BE2C (cell line): ENCODE measurements at regions not wholly inside any gene's neighbourhood (a gene's known extent, or its start where the extent isn't known, plus 50 kb on each side); places are given as distances from the start of the nearest gene placed in this dataset.

Experiments used
- DNase-seq: peaks from one replicate; pipeline ENCODE4 v3.0.0-alpha.2; 2020
- H3K27me3 ChIP-seq: fragments of 250-450 bp; sonication (Bioruptor Pico); 2 replicates; pipeline ENCODE4 v1.5.1; 2020; ENCODE audit warnings: mild to moderate bottlenecking
- H3K36me3 ChIP-seq: fragments of 250-450 bp; sonication (Bioruptor Pico); 2 replicates; pipeline ENCODE4 v1.5.1; 2020; ENCODE audit warnings: mild to moderate bottlenecking
- H3K4me1 ChIP-seq: fragments of 250-450 bp; sonication (Bioruptor Pico); 2 replicates; pipeline ENCODE4 v1.5.1; 2020
- H3K4me3 ChIP-seq: 2 replicates; pipeline ENCODE4 v1.5.1; 2011; ENCODE audit warnings: low read depth, low read length
- H3K9me3 ChIP-seq: fragments of 250-450 bp; sonication (Bioruptor Pico); 2 replicates; pipeline ENCODE4 v1.5.1; 2020
- TF ChIP-seq, protein P1 (sequence below): IDR thresholded peaks from 2 replicates; pipeline ENCODE4 v1.5.1; 2012; ENCODE audit warnings: mild to moderate bottlenecking, low read depth, low read length

- no peaks in the 10 kb centered on the region for H3K9me3 ChIP-seq
- H3K27me3 ChIP-seq = no peaks in the 10 kb centered on the region
- no peaks in the 10 kb centered on the region for H3K36me3 ChIP-seq
- no peak for DNase-seq
- H3K4me3 ChIP-seq = no peak overlapping the region
- TF ChIP-seq, protein P1, sequence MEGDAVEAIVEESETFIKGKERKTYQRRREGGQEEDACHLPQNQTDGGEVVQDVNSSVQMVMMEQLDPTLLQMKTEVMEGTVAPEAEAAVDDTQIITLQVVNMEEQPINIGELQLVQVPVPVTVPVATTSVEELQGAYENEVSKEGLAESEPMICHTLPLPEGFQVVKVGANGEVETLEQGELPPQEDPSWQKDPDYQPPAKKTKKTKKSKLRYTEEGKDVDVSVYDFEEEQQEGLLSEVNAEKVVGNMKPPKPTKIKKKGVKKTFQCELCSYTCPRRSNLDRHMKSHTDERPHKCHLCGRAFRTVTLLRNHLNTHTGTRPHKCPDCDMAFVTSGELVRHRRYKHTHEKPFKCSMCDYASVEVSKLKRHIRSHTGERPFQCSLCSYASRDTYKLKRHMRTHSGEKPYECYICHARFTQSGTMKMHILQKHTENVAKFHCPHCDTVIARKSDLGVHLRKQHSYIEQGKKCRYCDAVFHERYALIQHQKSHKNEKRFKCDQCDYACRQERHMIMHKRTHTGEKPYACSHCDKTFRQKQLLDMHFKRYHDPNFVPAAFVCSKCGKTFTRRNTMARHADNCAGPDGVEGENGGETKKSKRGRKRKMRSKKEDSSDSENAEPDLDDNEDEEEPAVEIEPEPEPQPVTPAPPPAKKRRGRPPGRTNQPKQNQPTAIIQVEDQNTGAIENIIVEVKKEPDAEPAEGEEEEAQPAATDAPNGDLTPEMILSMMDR = no peak
- H3K4me1 ChIP-seq = no peaks in the 10 kb centered on the region
These were observed 94.1 kb upstream of the WDR17 start for GRCh38 chr4:175971388-175972179.

- H3K9me3 ChIP-seq = no peaks in the 10 kb centered on the region
- TF ChIP-seq, protein P1 = no peak
- no peaks in the 10 kb centered on the region for H3K27me3 ChIP-seq
- H3K4me1 ChIP-seq = no peaks in the 10 kb centered on the region
- DNase-seq = no peak
- H3K4me3 ChIP-seq = no peak overlapping the region
- H3K36me3 ChIP-seq = no peaks in the 10 kb centered on the region
These were observed 92.4 kb upstream of the WDR17 start for GRCh38 chr4:175973027-175973923.

- DNase-seq = no peak
- no peak overlapping the region for H3K4me3 ChIP-seq
- H3K36me3 ChIP-seq = no peaks in the 10 kb centered on the region
- no peaks in the 10 kb centered on the region for H3K9me3 ChIP-seq
- no peaks in the 10 kb centered on the region for H3K27me3 ChIP-seq
- H3K4me1 ChIP-seq = no peaks in the 10 kb centered on the region
- TF ChIP-seq, protein P1 = no peak
These were observed 82.0 kb upstream of the WDR17 start for GRCh38 chr4:175983636-175984035.

DNA sequence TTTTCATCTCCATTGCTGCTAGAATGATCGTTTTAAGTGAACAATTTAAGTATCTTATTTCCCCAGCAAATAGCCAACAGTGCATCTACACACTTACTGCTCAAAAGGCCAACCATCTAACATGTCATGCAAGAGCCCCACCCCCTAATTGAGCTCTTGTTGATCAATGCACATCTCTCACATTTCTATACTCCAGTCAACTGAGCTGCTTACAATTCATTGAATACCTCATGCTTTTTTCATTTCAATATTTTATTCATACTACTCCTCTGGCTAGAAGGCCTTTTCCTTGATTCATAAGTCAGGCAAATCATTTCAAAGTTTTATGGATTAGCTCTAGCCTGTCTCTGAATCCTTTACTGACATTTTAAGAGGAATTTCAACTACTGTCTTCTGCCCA lies 79.0 kb upstream of the WDR17 start:
- H3K36me3 ChIP-seq = no peaks in the 10 kb centered on the region
- no peaks in the 10 kb centered on the region for H3K27me3 ChIP-seq
- no peaks in the 10 kb centered on the region for H3K9me3 ChIP-seq
- no peak overlapping the region for H3K4me3 ChIP-seq
- TF ChIP-seq, protein P1 = no peak
- no peaks in the 10 kb centered on the region for H3K4me1 ChIP-seq
- DNase-seq = no peak

DNA sequence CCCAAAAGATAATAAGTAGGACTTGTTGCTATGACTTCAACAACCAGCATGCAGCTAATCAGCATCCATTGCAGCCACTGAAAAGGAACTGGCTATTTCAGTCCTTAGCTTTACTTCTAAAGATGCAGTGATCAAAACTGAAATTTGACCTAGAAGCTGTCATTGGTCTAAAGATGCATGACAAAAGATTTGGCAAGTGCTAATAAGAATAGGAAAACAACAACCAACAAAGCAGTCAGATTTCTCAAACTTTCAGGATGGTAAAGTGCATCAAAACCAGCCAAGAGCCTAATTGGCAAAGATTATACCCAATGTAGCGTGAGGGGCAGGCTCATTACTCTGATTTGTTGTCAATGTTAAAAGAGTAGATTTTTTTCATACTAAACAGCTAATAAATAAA lies 77.1 kb upstream of the WDR17 start:
- DNase-seq = no peak
- Histone ChIP-seq H3K4me3 (no peak overlapping the region), H3K27me3 (no peaks in the 10 kb centered on the region), H3K36me3 (no peaks in the 10 kb centered on the region), H3K9me3 (no peaks in the 10 kb centered on the region), H3K4me1 (no peaks in the 10 kb centered on the region)
- TF ChIP-seq, protein P1 = no peak

DNA sequence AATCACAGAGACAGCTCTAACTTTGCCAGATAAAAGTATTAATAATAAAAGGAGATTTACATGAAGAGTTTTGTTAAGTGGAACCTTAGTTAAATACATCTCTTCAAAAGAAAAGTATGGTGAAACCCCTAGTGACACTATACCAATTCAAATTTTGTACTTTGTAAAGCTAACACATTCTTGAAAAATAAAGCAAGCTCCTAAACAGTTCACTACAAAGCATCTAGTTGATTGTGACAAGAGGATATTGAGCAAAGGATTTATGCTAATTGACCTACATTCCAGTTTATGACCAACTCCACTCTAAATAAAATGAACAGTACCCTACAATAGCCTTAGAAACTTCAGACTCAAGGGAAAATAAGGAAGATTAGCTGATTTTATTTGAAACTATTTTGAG lies 69.4 kb upstream of the WDR17 start:
- DNase-seq = no peak
- Histone ChIP-seq H3K27me3 (peaks cover 11% of the 10 kb centered on the region), H3K36me3 (no peaks in the 10 kb centered on the region), H3K4me1 (no peaks in the 10 kb centered on the region), H3K4me3 (no peak overlapping the region), H3K9me3 (no peaks in the 10 kb centered on the region)
- TF ChIP-seq, protein P1 = no peak
